Uterus (tissue), 2 donors: ENCODE measurements at regions not wholly inside any gene's neighbourhood (a gene's known extent, or its start where the extent isn't known, plus 50 kb on each side); places are given as distances from the start of the nearest gene placed in this dataset.

Source experiments
- CTCF ChIP-seq, 4 experiments: fragments of 200-600 bp in 2 of 4; fragments of 450-650 bp in 2 of 4; sonication (generic) in 2 of 4; IDR thresholded peaks; one replicate each; pipeline ENCODE4 v1.5.1; 2016 to 2019; ENCODE audit warnings: antibody characterized with exemption in 4 of 4, mild to moderate bottlenecking in 2 of 4, moderate library complexity in 1 of 4
- POLR2A ChIP-seq, 2 donors: fragments of 450-650 bp; IDR thresholded peaks; one replicate each; pipeline ENCODE4 v1.6.1; 2016; ENCODE audit warnings: antibody characterized with exemption in 2 of 2, mild to moderate bottlenecking in 1 of 2, moderate library complexity in 1 of 2

GRCh38 chr1:112788054-112788453 is 72.9 kb upstream of the PPM1J start:
- TF ChIP-seq CTCF (IDR thresholded peaks at IDR 0.05) (no peak), POLR2A (IDR thresholded peaks at IDR 0.05) (no peak)
